ENCODE measurements at regions not wholly inside any gene's neighbourhood (a gene's known extent, or its start where the extent isn't known, plus 50 kb on each side); places are given as distances from the start of the nearest gene placed in this dataset.

GRCh38 chr12:130251236-130251780 is 86.4 kb upstream of the PIWIL1 start:
- Histone ChIP-seq H3K4me3 (ENCODE audit: low read length in 2 of 2) (no peak overlapping the region), H3K9me3 (ENCODE audit: control insufficient read depth in 2 of 2, insufficient read depth in 1 of 2, low read length in 1 of 2) (no peaks in the 10 kb centered on the region), H3K27ac (ENCODE audit: low read depth in 1 of 2, low read length in 1 of 2) (no peak overlapping the region), H3K27me3 (ENCODE audit: control insufficient read depth in 2 of 2, insufficient read depth in 1 of 2, low read length in 1 of 2) (no peaks in the 10 kb centered on the region), H3K36me3 (ENCODE audit: control insufficient read depth in 2 of 2, insufficient read depth in 2 of 2, low read length in 1 of 2) (no peaks in the 10 kb centered on the region), H3K4me1 (ENCODE audit: control insufficient read depth in 2 of 2, insufficient read depth in 2 of 2, low read length in 2 of 2) (no peaks in the 10 kb centered on the region)
- no peak for DNase-seq (ENCODE audit: low read depth in 6 of 9, low spot score in 9 of 9)
- WGBS: 73% methylated on average over 5 of the region's 5 CpGs

- no peak for DNase-seq (ENCODE audit: low read depth in 6 of 9, low spot score in 9 of 9)
- no peak overlapping the region for H3K4me3 ChIP-seq (ENCODE audit: low read length in 2 of 2)
- H3K27me3 ChIP-seq (ENCODE audit: control insufficient read depth in 2 of 2, insufficient read depth in 1 of 2, low read length in 1 of 2): no peaks in the 10 kb centered on the region
- no peaks in the 10 kb centered on the region for H3K9me3 ChIP-seq (ENCODE audit: control insufficient read depth in 2 of 2, insufficient read depth in 1 of 2, low read length in 1 of 2)
- 90% methylated on average over 5 of the region's 5 CpGs for WGBS
- H3K27ac ChIP-seq (ENCODE audit: low read depth in 1 of 2, low read length in 1 of 2): no peak overlapping the region
- no peaks in the 10 kb centered on the region for H3K36me3 ChIP-seq (ENCODE audit: control insufficient read depth in 2 of 2, insufficient read depth in 2 of 2, low read length in 1 of 2)
- H3K4me1 ChIP-seq (ENCODE audit: control insufficient read depth in 2 of 2, insufficient read depth in 2 of 2, low read length in 2 of 2): no peaks in the 10 kb centered on the region
Measured at GRCh38 chr12:130253866-130254265, 83.8 kb upstream of the PIWIL1 start.

GRCh38 chr12:130254461-130255276 is 83.0 kb upstream of the PIWIL1 start:
- H3K4me1 ChIP-seq (ENCODE audit: control insufficient read depth in 2 of 2, insufficient read depth in 2 of 2, low read length in 2 of 2): no peaks in the 10 kb centered on the region
- no peak overlapping the region for H3K27ac ChIP-seq (ENCODE audit: low read depth in 1 of 2, low read length in 1 of 2)
- no peak for DNase-seq (ENCODE audit: low read depth in 6 of 9, low spot score in 9 of 9)
- H3K4me3 ChIP-seq (ENCODE audit: low read length in 2 of 2): no peak overlapping the region
- no peaks in the 10 kb centered on the region for H3K9me3 ChIP-seq (ENCODE audit: control insufficient read depth in 2 of 2, insufficient read depth in 1 of 2, low read length in 1 of 2)
- WGBS: 89% methylated on average over 19 of the region's 19 CpGs
- H3K27me3 ChIP-seq (ENCODE audit: control insufficient read depth in 2 of 2, insufficient read depth in 1 of 2, low read length in 1 of 2): no peaks in the 10 kb centered on the region
- H3K36me3 ChIP-seq (ENCODE audit: control insufficient read depth in 2 of 2, insufficient read depth in 2 of 2, low read length in 1 of 2): no peaks in the 10 kb centered on the region

- H3K4me1 ChIP-seq (ENCODE audit: control insufficient read depth in 2 of 2, insufficient read depth in 2 of 2, low read length in 2 of 2): no peaks in the 10 kb centered on the region
Measured at GRCh38 chr12:130258863-130259262, 78.8 kb upstream of the PIWIL1 start.

GRCh38 chr12:130263025-130263424 is 74.7 kb upstream of the PIWIL1 start:
- DNase-seq (ENCODE audit: low read depth in 6 of 9, low spot score in 9 of 9): no peak
- WGBS: 94% methylated on average over 5 of the region's 5 CpGs

More at GRCh38 chr12:130258863-130259262, 78.8 kb upstream of the PIWIL1 start:
- no peaks in the 10 kb centered on the region for H3K27me3 ChIP-seq (ENCODE audit: control insufficient read depth in 2 of 2, insufficient read depth in 1 of 2, low read length in 1 of 2)
- WGBS: 86% methylated on average over 10 of the region's 10 CpGs
- no peak overlapping the region for H3K4me3 ChIP-seq (ENCODE audit: low read length in 2 of 2)
- H3K9me3 ChIP-seq (ENCODE audit: control insufficient read depth in 2 of 2, insufficient read depth in 1 of 2, low read length in 1 of 2): no peaks in the 10 kb centered on the region
- DNase-seq (ENCODE audit: low read depth in 6 of 9, low spot score in 9 of 9): no peak
- H3K36me3 ChIP-seq (ENCODE audit: control insufficient read depth in 2 of 2, insufficient read depth in 2 of 2, low read length in 1 of 2): no peaks in the 10 kb centered on the region
- no peak overlapping the region for H3K27ac ChIP-seq (ENCODE audit: low read depth in 1 of 2, low read length in 1 of 2)

GRCh38 chr12:130263996-130264395 is 73.7 kb upstream of the PIWIL1 start:
- no peaks in the 10 kb centered on the region for H3K36me3 ChIP-seq (ENCODE audit: control insufficient read depth in 2 of 2, insufficient read depth in 2 of 2, low read length in 1 of 2)
- no peaks in the 10 kb centered on the region for H3K27me3 ChIP-seq (ENCODE audit: control insufficient read depth in 2 of 2, insufficient read depth in 1 of 2, low read length in 1 of 2)
- no peaks in the 10 kb centered on the region for H3K4me1 ChIP-seq (ENCODE audit: control insufficient read depth in 2 of 2, insufficient read depth in 2 of 2, low read length in 2 of 2)
- H3K9me3 ChIP-seq (ENCODE audit: control insufficient read depth in 2 of 2, insufficient read depth in 1 of 2, low read length in 1 of 2): no peaks in the 10 kb centered on the region
- no peak for DNase-seq (ENCODE audit: low read depth in 6 of 9, low spot score in 9 of 9)
- H3K4me3 ChIP-seq (ENCODE audit: low read length in 2 of 2): no peak overlapping the region
- H3K27ac ChIP-seq (ENCODE audit: low read depth in 1 of 2, low read length in 1 of 2): no peak overlapping the region
- WGBS: 91% methylated on average over 7 of the region's 7 CpGs

More at GRCh38 chr12:130263025-130263424, 74.7 kb upstream of the PIWIL1 start:
- H3K27ac ChIP-seq (ENCODE audit: low read depth in 1 of 2, low read length in 1 of 2): no peak overlapping the region
- no peaks in the 10 kb centered on the region for H3K4me1 ChIP-seq (ENCODE audit: control insufficient read depth in 2 of 2, insufficient read depth in 2 of 2, low read length in 2 of 2)
- no peaks in the 10 kb centered on the region for H3K9me3 ChIP-seq (ENCODE audit: control insufficient read depth in 2 of 2, insufficient read depth in 1 of 2, low read length in 1 of 2)
- H3K27me3 ChIP-seq (ENCODE audit: control insufficient read depth in 2 of 2, insufficient read depth in 1 of 2, low read length in 1 of 2): no peaks in the 10 kb centered on the region
- H3K36me3 ChIP-seq (ENCODE audit: control insufficient read depth in 2 of 2, insufficient read depth in 2 of 2, low read length in 1 of 2): no peaks in the 10 kb centered on the region
- H3K4me3 ChIP-seq (ENCODE audit: low read length in 2 of 2): no peak overlapping the region

DNA sequence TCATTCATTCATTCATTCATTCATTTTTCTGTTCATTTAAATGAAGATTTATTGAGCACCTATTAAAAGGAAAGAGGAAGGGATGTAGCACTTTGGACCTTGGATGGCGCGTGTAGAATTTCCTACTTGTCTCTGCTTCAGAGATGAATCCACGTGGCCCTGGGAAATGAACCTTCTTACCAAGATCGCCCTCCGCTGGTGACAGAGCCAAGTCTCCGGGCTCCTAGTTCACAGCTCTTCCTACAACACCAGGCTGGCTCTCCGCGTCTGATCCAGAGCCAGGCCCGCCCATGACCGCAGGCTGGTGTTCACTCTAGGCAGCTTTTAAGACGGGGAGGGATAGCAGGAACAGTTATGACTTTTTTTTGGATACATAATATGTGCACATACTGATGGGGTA is 70.9 kb upstream of the PIWIL1 start:
- Histone ChIP-seq H3K27me3 (ENCODE audit: control insufficient read depth in 2 of 2, insufficient read depth in 1 of 2, low read length in 1 of 2) (no peaks in the 10 kb centered on the region), H3K27ac (ENCODE audit: low read depth in 1 of 2, low read length in 1 of 2) (no peak overlapping the region), H3K4me1 (ENCODE audit: control insufficient read depth in 2 of 2, insufficient read depth in 2 of 2, low read length in 2 of 2) (no peaks in the 10 kb centered on the region), H3K4me3 (ENCODE audit: low read length in 2 of 2) (no peak overlapping the region), H3K36me3 (ENCODE audit: control insufficient read depth in 2 of 2, insufficient read depth in 2 of 2, low read length in 1 of 2) (no peaks in the 10 kb centered on the region), H3K9me3 (ENCODE audit: control insufficient read depth in 2 of 2, insufficient read depth in 1 of 2, low read length in 1 of 2) (no peaks in the 10 kb centered on the region)
- no peak for DNase-seq (ENCODE audit: low read depth in 6 of 9, low spot score in 9 of 9)
- 43% methylated on average over 11 of the region's 11 CpGs for WGBS

DNA sequence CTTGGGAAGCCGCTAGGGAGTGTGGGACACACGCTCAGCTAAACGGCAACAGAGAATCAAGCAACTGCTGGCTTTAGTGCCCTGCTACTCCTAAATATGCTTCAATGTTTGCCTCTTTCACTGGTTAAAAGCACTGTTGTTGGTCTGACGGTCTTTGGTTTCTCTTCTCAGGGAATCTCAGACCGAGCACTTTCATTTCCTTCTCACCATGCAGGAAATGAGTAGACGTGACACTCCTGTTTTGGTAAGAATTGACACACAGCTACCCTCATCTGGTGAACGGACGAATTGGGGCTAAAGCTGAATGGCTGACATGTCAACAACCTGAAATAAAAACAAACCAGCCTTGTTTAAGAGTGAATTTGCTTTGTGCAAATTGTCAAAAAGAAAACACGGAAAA is 57.5 kb upstream of the PIWIL1 start:
- WGBS: 31% methylated on average over 9 of the region's 9 CpGs
- Histone ChIP-seq H3K9me3 (ENCODE audit: control insufficient read depth in 2 of 2, insufficient read depth in 1 of 2, low read length in 1 of 2) (no peaks in the 10 kb centered on the region), H3K4me1 (ENCODE audit: control insufficient read depth in 2 of 2, insufficient read depth in 2 of 2, low read length in 2 of 2) (no peaks in the 10 kb centered on the region), H3K27ac (ENCODE audit: low read depth in 1 of 2, low read length in 1 of 2) (no peak overlapping the region), H3K36me3 (ENCODE audit: control insufficient read depth in 2 of 2, insufficient read depth in 2 of 2, low read length in 1 of 2) (no peaks in the 10 kb centered on the region), H3K27me3 (ENCODE audit: control insufficient read depth in 2 of 2, insufficient read depth in 1 of 2, low read length in 1 of 2) (no peaks in the 10 kb centered on the region), H3K4me3 (ENCODE audit: low read length in 2 of 2) (no peak overlapping the region)
- peak in 1 of 9 donors; percentile 11 for DNase-seq (ENCODE audit: low read depth in 6 of 9, low spot score in 9 of 9)

GRCh38 chr12:130280742-130281141 is 56.9 kb upstream of the PIWIL1 start:
- no peak for DNase-seq (ENCODE audit: low read depth in 6 of 9, low spot score in 9 of 9)
- H3K4me3 ChIP-seq (ENCODE audit: low read length in 2 of 2): no peak overlapping the region
- H3K27me3 ChIP-seq (ENCODE audit: control insufficient read depth in 2 of 2, insufficient read depth in 1 of 2, low read length in 1 of 2): no peaks in the 10 kb centered on the region
- no peaks in the 10 kb centered on the region for H3K9me3 ChIP-seq (ENCODE audit: control insufficient read depth in 2 of 2, insufficient read depth in 1 of 2, low read length in 1 of 2)
- no peaks in the 10 kb centered on the region for H3K36me3 ChIP-seq (ENCODE audit: control insufficient read depth in 2 of 2, insufficient read depth in 2 of 2, low read length in 1 of 2)
- 90% methylated on average over 11 of the region's 11 CpGs for WGBS
- H3K4me1 ChIP-seq (ENCODE audit: control insufficient read depth in 2 of 2, insufficient read depth in 2 of 2, low read length in 2 of 2): no peaks in the 10 kb centered on the region
- no peak overlapping the region for H3K27ac ChIP-seq (ENCODE audit: low read depth in 1 of 2, low read length in 1 of 2)

Measured in thymus (tissue), 11 donors.